Endothelial cell of umbilical vein (primary cell): ENCODE measurements at regions not wholly inside any gene's neighbourhood (a gene's known extent, or its start where the extent isn't known, plus 50 kb on each side); places are given as distances from the start of the nearest gene placed in this dataset.

Source experiments
- BruUV-seq: library from RNA; stranded (reverse); fragments of 400-500 nt; replicated peaks from 2 replicates; lab custom pipeline; 2021; lab: Mats Ljungman, UMichigan
- CTCF ChIA-PET: fragments of 300-600, 350-600 bp; sonication (Branson Sonifier 250); formaldehyde crosslinking; loops from one replicate; lab custom pipeline; 2021; ENCODE audit warnings: antibody characterized with exemption, inconsistent platforms; lab: Charles Lee
- POLR2A ChIA-PET: fragments of 300-600, 350-600 bp; sonication (Branson Sonifier 250); formaldehyde crosslinking; loops from one replicate; lab custom pipeline; 2021; ENCODE audit warnings: antibody characterized with exemption, inconsistent platforms; lab: Charles Lee
- DNase-seq: peaks from one replicate; pipeline ENCODE4 v3.0.0-alpha.2; 2011; ENCODE audit warnings: low read depth, low spot score
- FAIRE-seq: peaks from 2 replicates; lab custom pipeline; 2011; peaks lifted over from hg19 to GRCh38; lab: Jason Lieb, UNC
- H2AFZ ChIP-seq: 2 replicates; pipeline ENCODE4 v1.6.0; 2012; ENCODE audit warnings: low read depth, low read length, control low read depth, inconsistent platforms
- H3K27ac ChIP-seq: 2 replicates; pipeline ENCODE4 v1.5.1; 2011; ENCODE audit warnings: low read depth, mild to moderate bottlenecking, control low read depth, low read length, moderate library complexity; ENCODE audit not compliant: insufficient read depth
- H3K27me3 ChIP-seq, 2 experiments: 2 replicates each; pipeline versions ENCODE4 v1.6.0 to v1.6.1; 2011; ENCODE audit warnings: low read length in 2 of 2, mixed read lengths in 1 of 2; ENCODE audit not compliant: control insufficient read depth in 2 of 2, insufficient read depth in 2 of 2
- H3K36me3 ChIP-seq, 2 experiments: 2 replicates in 1 of 2; 3 replicates in 1 of 2; pipeline ENCODE4 v1.5.1; 2011; ENCODE audit warnings: low read length in 2 of 2, mild to moderate bottlenecking in 1 of 2, moderate library complexity in 1 of 2; ENCODE audit not compliant: control insufficient read depth in 2 of 2, insufficient read depth in 2 of 2; ENCODE audit errors: extremely low read depth in 1 of 2
- H3K4me1 ChIP-seq: 3 replicates; pipeline ENCODE4 v1.5.1; 2011; ENCODE audit warnings: mild to moderate bottlenecking, low read length; ENCODE audit not compliant: control insufficient read depth, insufficient read depth; ENCODE audit errors: extremely low read depth
- H3K4me2 ChIP-seq: 2 replicates; pipeline ENCODE4 v1.6.1; 2011; ENCODE audit warnings: low read length, control low read depth, mixed read lengths; ENCODE audit not compliant: insufficient read depth
- H3K4me3 ChIP-seq, 3 experiments: fragments of 200-600 bp in 1 of 3; sonication (generic), shearing (Covaris generic) in 1 of 3; replicated peaks in 1 of 3; 2 replicates each; pipeline ENCODE4 v1.5.1; 2011 to 2016; ENCODE audit warnings: control low read depth in 3 of 3, low read length in 3 of 3, mild to moderate bottlenecking in 2 of 3, inconsistent platforms in 1 of 3, low read depth in 1 of 3, moderate library complexity in 1 of 3; ENCODE audit not compliant: insufficient read depth in 1 of 3
- H3K79me2 ChIP-seq: 2 replicates; pipeline ENCODE4 v1.6.0; 2012; ENCODE audit warnings: low read length, inconsistent platforms; ENCODE audit not compliant: control insufficient read depth, insufficient read depth
- H3K9ac ChIP-seq: replicated peaks from 2 replicates; pipeline ENCODE3; 2011; ENCODE audit warnings: low read length, control low read depth; ENCODE audit not compliant: insufficient read depth; ENCODE audit errors: extremely low read depth
- H3K9me1 ChIP-seq: replicated peaks from 3 replicates; pipeline ENCODE4 v1.6.0; 2011; ENCODE audit warnings: mild to moderate bottlenecking, low read length; ENCODE audit not compliant: control insufficient read depth, insufficient read depth; ENCODE audit errors: extremely low read depth
- H3K9me3 ChIP-seq: replicated peaks from 2 replicates; pipeline ENCODE4 v1.5.1; 2012; ENCODE audit warnings: low read length, inconsistent platforms; ENCODE audit not compliant: control insufficient read depth, insufficient read depth
- H4K20me1 ChIP-seq: replicated peaks from 2 replicates; pipeline ENCODE3; 2011; ENCODE audit warnings: mild to moderate bottlenecking, low read length; ENCODE audit not compliant: control insufficient read depth, insufficient read depth; ENCODE audit errors: extremely low read depth
- EZH2 ChIP-seq: IDR thresholded peaks from 2 replicates; pipeline ENCODE4 v1.6.1; 2012; ENCODE audit warnings: borderline replicate concordance, low read depth, mild to moderate bottlenecking, moderate library complexity, low read length, inconsistent platforms; ENCODE audit not compliant: severe bottlenecking
- FOS ChIP-seq: IDR thresholded peaks from 2 replicates; pipeline ENCODE4 v1.6.1; 2011; ENCODE audit warnings: mild to moderate bottlenecking, low read length, moderate library complexity, borderline replicate concordance; ENCODE audit not compliant: insufficient read depth
- GATA2 ChIP-seq: IDR thresholded peaks from 2 replicates; pipeline ENCODE4 v1.7.0; 2011; ENCODE audit warnings: low read depth, mild to moderate bottlenecking, moderate library complexity, mixed read lengths, low read length; ENCODE audit not compliant: insufficient read length, insufficient read depth
- JUN ChIP-seq: IDR thresholded peaks from 2 replicates; pipeline ENCODE4 v1.6.1; 2011; ENCODE audit warnings: borderline replicate concordance, low read depth; ENCODE audit not compliant: insufficient read length, insufficient read depth
- MYC ChIP-seq: IDR thresholded peaks from one replicate; pipeline ENCODE4 v1.6.1; 2011; ENCODE audit warnings: mild to moderate bottlenecking, low read depth, low read length
- POLR2A ChIP-seq: IDR thresholded peaks from 2 replicates; pipeline ENCODE4 v1.6.1; 2012; ENCODE audit warnings: low read depth, mild to moderate bottlenecking, control low read depth, low read length
- POLR2AphosphoS5 ChIP-seq: IDR thresholded peaks from 2 replicates; pipeline ENCODE4 v1.6.1; 2012; ENCODE audit warnings: low read depth, mild to moderate bottlenecking, control low read depth, low read length, moderate library complexity; ENCODE audit not compliant: insufficient read depth
- dilution Hi-C: fragments of 300-500 bp; cut with MboI; formaldehyde crosslinking; loops from one replicate; pipeline ENCODE4 v1.15.0; 2019; ENCODE audit warnings: low sequenced_read_pairs; ENCODE audit not compliant: extremely low pct_ligation_motif_present
- intact Hi-C: fragments of 100-400 bp; cut with micrococcal nuclease; formaldehyde crosslinking; loops from one replicate; pipeline ENCODE4 v1.10.0; 2022
- TF ChIP-seq, protein P1 (sequence below): IDR thresholded peaks from 2 replicates; pipeline ENCODE4 v1.6.1; 2011; ENCODE audit not compliant: insufficient read depth, insufficient read length
- TF ChIP-seq, protein P2 (sequence below), 2 donors: IDR thresholded peaks; 1 replicate in 1 of 2; 2 replicates in 1 of 2; pipeline ENCODE4 v1.5.1; 2011; ENCODE audit warnings: low read length in 2 of 2, mild to moderate bottlenecking in 2 of 2, moderate library complexity in 2 of 2, control low read depth in 1 of 2, inconsistent platforms in 1 of 2, low read depth in 1 of 2; ENCODE audit not compliant: insufficient read depth in 1 of 2; ENCODE audit errors: extremely low read depth in 1 of 2

DNA sequence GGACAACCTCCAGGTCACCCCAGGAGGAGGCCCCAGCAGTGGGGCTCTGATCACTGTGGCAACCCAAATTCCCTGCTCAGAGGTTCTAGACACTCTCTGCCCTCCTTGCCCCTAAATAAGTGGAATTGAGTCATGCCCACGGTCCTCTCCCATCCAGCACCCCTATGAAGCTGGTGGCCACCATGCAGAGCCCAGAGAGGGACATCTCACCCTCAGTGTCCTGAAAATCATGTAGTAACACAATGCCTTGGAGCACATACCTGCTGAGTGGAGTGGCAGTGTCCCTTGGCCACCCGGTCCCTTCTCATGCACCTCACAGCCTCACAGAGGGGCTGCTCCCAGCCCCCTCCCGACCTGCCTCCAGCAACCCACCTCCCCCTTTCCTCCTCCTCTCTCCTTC is 114.3 kb upstream of the MEF2A start:
- CTCF ChIA-PET: interaction anchor here (1.0 to 5.5 kb wide), 3 partner anchors 9 to 253 kb away, joined by 5 to 27 read pairs (median 5); no protein-coding TSS in a partner anchor
- H3K4me3 ChIP-seq: no peak overlapping the region
- dilution Hi-C loops (no loop called here), intact Hi-C loops (loop anchor here (1.0 to 5.0 kb wide), 2 partner anchors 9 to 329 kb away; no protein-coding TSS in a partner anchor)
- POLR2A ChIA-PET: no interaction called here
- peak overlapping the region; percentile 23 for H3K27ac ChIP-seq
- H3K79me2 ChIP-seq: no peaks in the 10 kb centered on the region
- FAIRE-seq (no peak), DNase-seq (no peak)
- no peaks in the 10 kb centered on the region for H3K36me3 ChIP-seq
- no peak for TF ChIP-seq GATA2
- no peak for TF ChIP-seq JUN
- no peak for TF ChIP-seq POLR2A
- no peak overlapping the region for H2AFZ ChIP-seq
- H3K4me2 ChIP-seq: no peak overlapping the region
- no peaks in the 10 kb centered on the region for H3K9me1 ChIP-seq
- H3K27me3 ChIP-seq: no peaks in the 10 kb centered on the region
- no TSS peak for BruUV-seq
- no peaks in the 10 kb centered on the region for H4K20me1 ChIP-seq
- peaks cover 56% of the 10 kb centered on the region for H3K4me1 ChIP-seq
- H3K9ac ChIP-seq: no peak overlapping the region
- H3K9me3 ChIP-seq: no peaks in the 10 kb centered on the region

DNA sequence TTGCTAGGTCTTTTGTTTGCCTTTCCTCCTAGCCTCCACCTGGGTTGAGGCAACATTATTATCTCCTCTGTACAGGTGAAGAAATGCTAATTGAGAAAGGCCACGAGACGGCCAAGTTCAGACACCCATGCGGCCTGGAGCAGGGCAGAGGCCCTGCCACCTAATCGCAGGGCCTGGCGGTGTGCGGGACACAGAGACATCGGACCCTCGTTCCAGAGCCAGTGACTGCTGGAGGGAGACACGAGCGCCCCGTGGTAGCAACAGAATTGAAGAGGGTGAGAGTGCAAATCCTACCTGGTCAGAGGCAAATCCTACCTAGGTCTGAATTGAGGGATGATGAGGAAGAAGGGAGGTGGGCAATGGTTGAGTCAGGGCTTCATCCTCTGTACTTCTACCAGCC is 113.8 kb upstream of the MEF2A start:
- CTCF ChIA-PET: interaction anchor here (0.8 to 5.5 kb wide), 5 partner anchors 10 to 252 kb away, joined by 3 to 27 read pairs (median 5); no protein-coding TSS in a partner anchor
- H3K9me1 ChIP-seq: no peaks in the 10 kb centered on the region
- dilution Hi-C loops (no loop called here), intact Hi-C loops (loop anchor here (5.0 kb wide), 1 partner anchor 330 kb away; no protein-coding TSS in a partner anchor)
- no TSS peak for BruUV-seq
- POLR2A ChIA-PET: no interaction called here
- no peaks in the 10 kb centered on the region for H4K20me1 ChIP-seq
- H3K9ac ChIP-seq: no peak overlapping the region
- H3K79me2 ChIP-seq: no peaks in the 10 kb centered on the region
- no peak overlapping the region for H3K4me2 ChIP-seq
- TF ChIP-seq, protein P1, sequence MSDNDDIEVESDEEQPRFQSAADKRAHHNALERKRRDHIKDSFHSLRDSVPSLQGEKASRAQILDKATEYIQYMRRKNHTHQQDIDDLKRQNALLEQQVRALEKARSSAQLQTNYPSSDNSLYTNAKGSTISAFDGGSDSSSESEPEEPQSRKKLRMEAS: no peak
- TF ChIP-seq EZH2: no peak
- no peak for TF ChIP-seq MYC
- TF ChIP-seq POLR2A: no peak
- TF ChIP-seq POLR2AphosphoS5: no peak
- TF ChIP-seq FOS: no peak
- TF ChIP-seq GATA2: no peak
- TF ChIP-seq, protein P2, sequence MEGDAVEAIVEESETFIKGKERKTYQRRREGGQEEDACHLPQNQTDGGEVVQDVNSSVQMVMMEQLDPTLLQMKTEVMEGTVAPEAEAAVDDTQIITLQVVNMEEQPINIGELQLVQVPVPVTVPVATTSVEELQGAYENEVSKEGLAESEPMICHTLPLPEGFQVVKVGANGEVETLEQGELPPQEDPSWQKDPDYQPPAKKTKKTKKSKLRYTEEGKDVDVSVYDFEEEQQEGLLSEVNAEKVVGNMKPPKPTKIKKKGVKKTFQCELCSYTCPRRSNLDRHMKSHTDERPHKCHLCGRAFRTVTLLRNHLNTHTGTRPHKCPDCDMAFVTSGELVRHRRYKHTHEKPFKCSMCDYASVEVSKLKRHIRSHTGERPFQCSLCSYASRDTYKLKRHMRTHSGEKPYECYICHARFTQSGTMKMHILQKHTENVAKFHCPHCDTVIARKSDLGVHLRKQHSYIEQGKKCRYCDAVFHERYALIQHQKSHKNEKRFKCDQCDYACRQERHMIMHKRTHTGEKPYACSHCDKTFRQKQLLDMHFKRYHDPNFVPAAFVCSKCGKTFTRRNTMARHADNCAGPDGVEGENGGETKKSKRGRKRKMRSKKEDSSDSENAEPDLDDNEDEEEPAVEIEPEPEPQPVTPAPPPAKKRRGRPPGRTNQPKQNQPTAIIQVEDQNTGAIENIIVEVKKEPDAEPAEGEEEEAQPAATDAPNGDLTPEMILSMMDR (IDR thresholded peaks at IDR 0.05; ENCODE audit: extremely low read depth in 1 of 2, insufficient read depth in 1 of 2, low read depth in 1 of 2, low read length in 2 of 2): no peak
- TF ChIP-seq JUN: no peak
- no peaks in the 10 kb centered on the region for H3K36me3 ChIP-seq
- H2AFZ ChIP-seq: no peak overlapping the region
- no peaks in the 10 kb centered on the region for H3K27me3 ChIP-seq
- DNase-seq (no peak), FAIRE-seq (no peak)
- H3K27ac ChIP-seq: peak overlapping the region; percentile 97
- no peaks in the 10 kb centered on the region for H3K9me3 ChIP-seq
- H3K4me3 ChIP-seq: no peak overlapping the region
- peaks cover 56% of the 10 kb centered on the region for H3K4me1 ChIP-seq
